GM12878 (cell line): ENCODE measurements at regions not wholly inside any gene's neighbourhood (a gene's known extent, or its start where the extent isn't known, plus 50 kb on each side); places are given as distances from the start of the nearest gene placed in this dataset.

Source experiments
- ATAC-seq: fragments of 200-7000 bp; cut with Tn5 transposase; 3 replicates; pipeline ENCODE4 v1.9.1; 2020; ENCODE audit warnings: mild to moderate bottlenecking, moderate library complexity
- BruUV-seq: library from RNA; stranded (reverse); fragments of 400-500 nt; replicated peaks from 2 replicates; lab custom pipeline; 2021; lab: Mats Ljungman, UMichigan
- CTCF ChIA-PET: fragments of 300-600 bp; sonication (Branson Sonifier 250); formaldehyde crosslinking; extraction: SDS; loops from one replicate; lab custom pipeline; 2021; ENCODE audit warnings: inconsistent platforms; lab: Yijun Ruan, JAX
- POLR2A ChIA-PET: fragments of 350-600 bp; formaldehyde crosslinking; extraction: SDS; loops from one replicate; lab custom pipeline; 2021; ENCODE audit warnings: inconsistent platforms; lab: Charles Lee
- RAD21 ChIA-PET: fragments of 300-600 bp; sonication (Branson Sonifier 250); formaldehyde crosslinking; loops from one replicate; lab custom pipeline; 2023; ENCODE audit warnings: antibody characterized with exemption; ENCODE audit not compliant: unreplicated experiment; lab: Charles Lee
- SMC1A ChIA-PET: fragments of 300-600 bp; sonication (Branson Sonifier 250); formaldehyde crosslinking; loops from one replicate; lab custom pipeline; 2023; ENCODE audit not compliant: unreplicated experiment, uncharacterized antibody; lab: Charles Lee
- DNase-seq: peaks from one replicate; pipeline ENCODE4 v3.0.0-alpha.2; 2011; ENCODE audit warnings: low read depth, low spot score
- FAIRE-seq: peaks from 3 replicates; lab custom pipeline; 2011; peaks lifted over from hg19 to GRCh38; lab: Jason Lieb, UNC
- H2AFZ ChIP-seq: 2 replicates; pipeline ENCODE4 v1.6.0; 2011; ENCODE audit warnings: low read depth, low read length, control low read depth; ENCODE audit not compliant: control insufficient read depth
- H3K27ac ChIP-seq: 2 replicates; pipeline ENCODE4 v1.5.1; 2011; ENCODE audit warnings: control low read depth; ENCODE audit not compliant: control insufficient read depth, insufficient read depth
- H3K27me3 ChIP-seq, 2 experiments: replicated peaks in 1 of 2; 2 replicates each; pipeline versions ENCODE4 v1.6.0 to v1.6.1; 2011; ENCODE audit warnings: low read length in 1 of 2; ENCODE audit not compliant: control insufficient read depth in 2 of 2, insufficient read depth in 2 of 2
- H3K36me3 ChIP-seq, 2 experiments: 2 replicates each; pipeline ENCODE4 v1.5.1; 2011; ENCODE audit warnings: low read length in 1 of 2; ENCODE audit not compliant: control insufficient read depth in 2 of 2, insufficient read depth in 2 of 2
- H3K4me1 ChIP-seq: 2 replicates; pipeline ENCODE4 v1.6.1; 2011; ENCODE audit warnings: mild to moderate bottlenecking, low read length, moderate library complexity, mixed read lengths; ENCODE audit not compliant: control insufficient read depth, insufficient read depth
- H3K4me2 ChIP-seq: 2 replicates; pipeline ENCODE4 v1.6.0; 2011; ENCODE audit warnings: control low read depth; ENCODE audit not compliant: control insufficient read depth, insufficient read depth
- H3K4me3 ChIP-seq: fragments of 200-600 bp; sonication (generic); 2 replicates; pipeline ENCODE4 v1.5.1; 2016
- H3K79me2 ChIP-seq: 2 replicates; pipeline ENCODE4 v1.6.0; 2011; ENCODE audit warnings: low read length; ENCODE audit not compliant: control insufficient read depth, insufficient read depth
- H3K9ac ChIP-seq: 2 replicates; pipeline ENCODE4 v1.8.0; 2011; ENCODE audit warnings: low read length, control low read depth, mixed read lengths; ENCODE audit not compliant: control insufficient read depth, insufficient read depth
- H3K9me3 ChIP-seq: replicated peaks from 3 replicates; pipeline ENCODE4 v1.5.1; 2011; ENCODE audit warnings: mild to moderate bottlenecking, low read length; ENCODE audit not compliant: control insufficient read depth, insufficient read depth
- H4K20me1 ChIP-seq: 2 replicates; pipeline ENCODE4 v1.6.0; 2011; ENCODE audit not compliant: control insufficient read depth, insufficient read depth
- EP300 ChIP-seq, 2 experiments: fragments of 150-350 bp in 1 of 2; IDR thresholded peaks; 2 replicates each; pipeline ENCODE4 v1.6.1; 2011 to 2012; ENCODE audit warnings: low read depth in 2 of 2, low read length in 2 of 2, borderline replicate concordance in 1 of 2, improper control_type of control experiment in 1 of 2, inconsistent platforms in 1 of 2; ENCODE audit not compliant: control insufficient read depth in 1 of 2
- HDGF ChIP-seq: fragments of 450-650 bp; IDR thresholded peaks from 2 replicates; pipeline ENCODE4 v1.6.1; 2016; ENCODE audit warnings: antibody characterized with exemption
- HSF1 ChIP-seq: fragments of 150-350 bp; IDR thresholded peaks from 2 replicates; pipeline ENCODE4 v1.6.1; 2014; ENCODE audit warnings: mild to moderate bottlenecking, low read depth, low read length
- KAT2A ChIP-seq: conservative IDR thresholded peaks from 2 replicates; pipeline ENCODE4 v1.6.1; 2011; ENCODE audit warnings: low read depth, low read length; ENCODE audit not compliant: control insufficient read depth
- MEF2B ChIP-seq: fragments of 450-650 bp; IDR thresholded peaks from 2 replicates; pipeline ENCODE4 v1.6.1; 2018; ENCODE audit warnings: mild to moderate bottlenecking, moderate library complexity; ENCODE audit not compliant: partially characterized antibody, poor library complexity, severe bottlenecking
- MYC ChIP-seq: IDR thresholded peaks from 2 replicates; pipeline ENCODE4 v1.6.1; 2011; ENCODE audit warnings: mild to moderate bottlenecking, low read length, moderate library complexity, inconsistent platforms; ENCODE audit not compliant: insufficient read depth, insufficient replicate concordance, insufficient read length, severe bottlenecking
- NFIC ChIP-seq: IDR thresholded peaks from 2 replicates; pipeline ENCODE4 v1.6.1; 2012; ENCODE audit warnings: low read depth, mild to moderate bottlenecking, inconsistent platforms, low read length, moderate library complexity
- SKIL ChIP-seq: fragments of 450-650 bp; IDR thresholded peaks from 2 replicates; pipeline ENCODE4 v1.6.1; 2017; ENCODE audit warnings: mild to moderate bottlenecking, low read depth, inconsistent platforms; ENCODE audit not compliant: poor library complexity, severe bottlenecking
- SMARCA5 ChIP-seq: fragments of 450-650 bp; IDR thresholded peaks from 2 replicates; pipeline ENCODE4 v1.6.1; 2017; ENCODE audit warnings: mild to moderate bottlenecking
- STAT3 ChIP-seq: IDR thresholded peaks from 2 replicates; pipeline ENCODE4 v1.6.1; 2011; ENCODE audit warnings: low read depth, low read length, improper control_type of control experiment
- ZZZ3 ChIP-seq: IDR thresholded peaks from 2 replicates; pipeline ENCODE4 v1.6.1; 2011; ENCODE audit warnings: low read depth; ENCODE audit not compliant: control insufficient read depth, insufficient read length
- WGBS: methylation state at CpG from one replicate; pipeline ENCODE4 v1.1.6; 2016; ENCODE audit warnings: low lambda C conversion rate; ENCODE audit not compliant: insufficient replicate concordance, insufficient coverage; ENCODE audit errors: missing lambda C conversion rate; 5-methylcytosine and 5-hydroxymethylcytosine counted together
- in situ Hi-C: fragments of 300-500 bp; cut with MboI; formaldehyde crosslinking; loops from 9 replicates; pipeline ENCODE4 v1.14.3; 2018; ENCODE audit warnings: mixed read lengths
- intact Hi-C: fragments of 100-400 bp; cut with micrococcal nuclease; formaldehyde crosslinking; loops from one replicate; pipeline ENCODE4 v1.14.2; 2022; ENCODE audit not compliant: unreplicated experiment
- TF ChIP-seq, protein P1 (sequence below): IDR thresholded peaks from 2 replicates; pipeline ENCODE4 v1.6.1; 2011; ENCODE audit warnings: low read depth, low read length, improper control_type of control experiment, borderline replicate concordance

- 5% methylated on average over 1 of the region's 1 CpG for WGBS
- no peaks in the 10 kb centered on the region for H3K4me1 ChIP-seq
- no peak overlapping the region for H3K4me2 ChIP-seq
- intact Hi-C loops (no loop called here), in situ Hi-C loops (no loop called here)
- peaks cover 0 to under 1% of the 10 kb centered on the region in 2 experiments; a peak in 1 of 4 replicates for H3K27me3 ChIP-seq
- ATAC-seq (no peak), FAIRE-seq (no peak), DNase-seq (no peak)
- BruUV-seq, result no TSS peak
- H3K27ac ChIP-seq, result no peak overlapping the region
- H2AFZ ChIP-seq, result no peak overlapping the region
- RAD21 ChIA-PET, result no interaction called here
- SMC1A ChIA-PET, result no interaction called here
- H3K79me2 ChIP-seq, result no peaks in the 10 kb centered on the region
- no peaks in the 10 kb centered on the region for H4K20me1 ChIP-seq
- no peaks in the 10 kb centered on the region for H3K36me3 ChIP-seq
- no peak overlapping the region for H3K9ac ChIP-seq
- CTCF ChIA-PET, result no interaction called here
- H3K9me3 ChIP-seq, result no peaks in the 10 kb centered on the region
- POLR2A ChIA-PET, result no interaction called here
- TF ChIP-seq SKIL (no peak), HSF1 (no peak), SMARCA5 (no peak), STAT3 (no peak), NFIC (no peak), ZZZ3 (no peak), HDGF (no peak), KAT2A (no peak), MEF2B (no peak), EP300 (IDR thresholded peaks at IDR 0.05; ENCODE audit: borderline replicate concordance in 1 of 2, control insufficient read depth in 1 of 2, low read depth in 2 of 2, low read length in 2 of 2) (no peak), MYC (no peak)
- TF ChIP-seq, protein P1, sequence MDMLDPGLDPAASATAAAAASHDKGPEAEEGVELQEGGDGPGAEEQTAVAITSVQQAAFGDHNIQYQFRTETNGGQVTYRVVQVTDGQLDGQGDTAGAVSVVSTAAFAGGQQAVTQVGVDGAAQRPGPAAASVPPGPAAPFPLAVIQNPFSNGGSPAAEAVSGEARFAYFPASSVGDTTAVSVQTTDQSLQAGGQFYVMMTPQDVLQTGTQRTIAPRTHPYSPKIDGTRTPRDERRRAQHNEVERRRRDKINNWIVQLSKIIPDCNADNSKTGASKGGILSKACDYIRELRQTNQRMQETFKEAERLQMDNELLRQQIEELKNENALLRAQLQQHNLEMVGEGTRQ, result no peak
- no peak overlapping the region for H3K4me3 ChIP-seq
Measured at GRCh38 chr7:121562259-121562658, 166.2 kb upstream of the FAM3C start.
